Lung (tissue), 10 donors: ENCODE measurements at regions not wholly inside any gene's neighbourhood (a gene's known extent, or its start where the extent isn't known, plus 50 kb on each side); places are given as distances from the start of the nearest gene placed in this dataset. TPM values are rescaled to one million over a fixed set of nuclear protein-coding genes. Genes with fewer than 3 reads are reported as not detected.
"Not testable (repeated sequence)": the region's sequence is repeated elsewhere in the genome, so short reads cannot be mapped to it uniquely, and the experiment has no call there.

Experiments used
- ATAC-seq: fragments of 200-7000 bp; cut with Tn5 transposase; one replicate; pipeline ENCODE4 v1.9.1; 2020; ENCODE audit warnings: moderate number of reproducible peaks; ENCODE audit not compliant: insufficient read depth, low FRiP score
- DNase-seq, 3 donors: peaks; one replicate each; pipeline ENCODE4 v3.0.0-alpha.2; 2013 to 2017
- H3K27ac ChIP-seq, 2 donors: one replicate each; pipeline ENCODE4 v1.5.1; 2013; ENCODE audit warnings: mild to moderate bottlenecking in 2 of 2, moderate library complexity in 2 of 2, control low read depth in 1 of 2, inconsistent platforms in 1 of 2, low read depth in 1 of 2, low read length in 1 of 2
- H3K27me3 ChIP-seq, 3 donors: one replicate each; pipeline ENCODE4 v1.5.1; 2013; ENCODE audit warnings: low read length in 2 of 3; ENCODE audit not compliant: control insufficient read depth in 3 of 3, insufficient read depth in 3 of 3
- H3K36me3 ChIP-seq, 4 donors: one replicate each; pipeline ENCODE4 v1.5.1; 2013; ENCODE audit warnings: low read length in 4 of 4, mild to moderate bottlenecking in 1 of 4, moderate library complexity in 1 of 4; ENCODE audit not compliant: control insufficient read depth in 4 of 4, insufficient read depth in 4 of 4
- H3K4me1 ChIP-seq, 5 donors: one replicate each; pipeline ENCODE4 v1.5.1; 2013; ENCODE audit warnings: low read length in 5 of 5, mild to moderate bottlenecking in 2 of 5, moderate library complexity in 1 of 5; ENCODE audit not compliant: control insufficient read depth in 5 of 5, insufficient read depth in 5 of 5
- H3K4me3 ChIP-seq: one replicate; pipeline ENCODE4 v1.5.1; 2013; ENCODE audit warnings: mild to moderate bottlenecking, control low read depth, moderate library complexity
- H3K9ac ChIP-seq, 2 donors: one replicate each; pipeline ENCODE4 v1.5.1; 2013; ENCODE audit warnings: low read length in 2 of 2, control low read depth in 1 of 2; ENCODE audit not compliant: insufficient read depth in 1 of 2
- H3K9me3 ChIP-seq, 4 donors: one replicate each; pipeline ENCODE4 v1.5.1; 2013; ENCODE audit warnings: low read length in 3 of 4, mild to moderate bottlenecking in 1 of 4, moderate library complexity in 1 of 4; ENCODE audit not compliant: control insufficient read depth in 4 of 4, insufficient read depth in 3 of 4
- WGBS, 2 donors: extraction: QIAGEN DNeasy Blood & Tissue Kit; methylation state at CpG; one replicate each; pipeline ENCODE4 v1.1.7; 2013; 5-methylcytosine and 5-hydroxymethylcytosine counted together
- small RNA-seq: library from RNA; depleted of rRNA; stranded (forward); fragments of <200 nt; gene quantifications from one replicate; pipeline ENCODE3, GENCODE V24; 2014; ENCODE audit warnings: low replicate concordance
- donor health status: Bipolar disorder and iron deficiency.
- donor health status: healthy.
- donor health status: DM: yes; HTN: yes; CAD: no.

GRCh38 chr9:61868965-61869364 lies 679.1 kb downstream of the SPATA31A7 start:
- H3K4me1 ChIP-seq, H3K27me3 ChIP-seq, H3K9me3 ChIP-seq, H3K4me3 ChIP-seq, DNase-seq, H3K9ac ChIP-seq, H3K27ac ChIP-seq, H3K36me3 ChIP-seq, ATAC-seq: not testable (repeated sequence)
- no CpG with 5 or more reads among the region's 32 CpGs for WGBS, 2 donors

GRCh38 chr9:61872329-61872728 lies 682.5 kb downstream of the SPATA31A7 start:
- H3K4me3 ChIP-seq, ATAC-seq, H3K4me1 ChIP-seq, H3K36me3 ChIP-seq, H3K27ac ChIP-seq, DNase-seq, H3K27me3 ChIP-seq, H3K9me3 ChIP-seq, H3K9ac ChIP-seq: not testable (repeated sequence)
- 76 to 81% methylated on average over 1 of the region's 2 CpGs for WGBS, 2 donors

Small RNAs in the stretch of these regions (small RNA-seq; reads per million reads assigned to genes)
- gene AL391987.6: not detected
